Mesenchymal stem cell (in vitro differentiated cells and primary cell): ENCODE measurements at regions not wholly inside any gene's neighbourhood (a gene's known extent, or its start where the extent isn't known, plus 50 kb on each side); places are given as distances from the start of the nearest gene placed in this dataset.

Experiments
- DNase-seq: peaks from one replicate; pipeline ENCODE4 v3.0.0-alpha.2; 2013
- H2AFZ ChIP-seq: one replicate; pipeline ENCODE4 v1.6.1; 2013; ENCODE audit warnings: low read depth, mild to moderate bottlenecking, control low read depth, inconsistent platforms, low read length, moderate library complexity
- H2AK5ac ChIP-seq: 2 replicates; pipeline ENCODE4 v1.6.1; 2013; ENCODE audit warnings: low read length, moderate library complexity, mild to moderate bottlenecking, inconsistent platforms; ENCODE audit not compliant: severe bottlenecking
- H2BK120ac ChIP-seq: one replicate; pipeline ENCODE4 v1.6.1; 2013; ENCODE audit warnings: low read depth, mild to moderate bottlenecking, inconsistent platforms, low read length, moderate library complexity
- H2BK12ac ChIP-seq, 2 experiments: one replicate each; pipeline ENCODE4 v1.6.1; 2013; ENCODE audit warnings: inconsistent platforms in 2 of 2, low read length in 2 of 2, mild to moderate bottlenecking in 2 of 2, moderate library complexity in 2 of 2, control low read depth in 1 of 2
- H2BK15ac ChIP-seq: one replicate; pipeline ENCODE4 v1.6.1; 2013; ENCODE audit warnings: mild to moderate bottlenecking, low read depth, inconsistent platforms; ENCODE audit not compliant: poor library complexity, severe bottlenecking
- H2BK5ac ChIP-seq: 2 replicates; pipeline ENCODE4 v1.6.1; 2013; ENCODE audit warnings: low read depth, mild to moderate bottlenecking, low read length, control low read depth, inconsistent platforms; ENCODE audit not compliant: poor library complexity, severe bottlenecking
- H3K14ac ChIP-seq, 2 experiments: one replicate each; pipeline ENCODE4 v1.6.1; 2013; ENCODE audit warnings: inconsistent platforms in 2 of 2, low read length in 2 of 2, control low read depth in 1 of 2, mild to moderate bottlenecking in 1 of 2, moderate library complexity in 1 of 2
- H3K18ac ChIP-seq, 2 experiments: one replicate each; pipeline ENCODE4 v1.6.1; 2013; ENCODE audit warnings: inconsistent platforms in 2 of 2, low read length in 2 of 2, control low read depth in 1 of 2, low read depth in 1 of 2, mild to moderate bottlenecking in 1 of 2
- H3K23ac ChIP-seq, 2 experiments: one replicate each; pipeline ENCODE4 v1.6.1; 2013; ENCODE audit warnings: inconsistent platforms in 2 of 2, low read length in 2 of 2, mild to moderate bottlenecking in 2 of 2, moderate library complexity in 2 of 2, control low read depth in 1 of 2
- H3K27ac ChIP-seq: 2 replicates; pipeline ENCODE4 v1.5.1; 2013; ENCODE audit warnings: mild to moderate bottlenecking, moderate library complexity, low read length, control low read depth, inconsistent platforms; ENCODE audit not compliant: poor library complexity, severe bottlenecking
- H3K27me3 ChIP-seq, 2 experiments: 2 replicates each; pipeline versions ENCODE4 v1.6.1 to v1.7.0; 2013; ENCODE audit warnings: low read length in 2 of 2, mild to moderate bottlenecking in 2 of 2, moderate library complexity in 2 of 2, control low read depth in 1 of 2, inconsistent platforms in 1 of 2; ENCODE audit not compliant: control insufficient read depth in 1 of 2, insufficient read depth in 1 of 2
- H3K36me3 ChIP-seq, 2 experiments: 2 replicates each; pipeline versions ENCODE4 v1.6.1 to v1.7.0; 2013; ENCODE audit warnings: low read length in 2 of 2, control low read depth in 1 of 2, inconsistent platforms in 1 of 2, low read depth in 1 of 2, mild to moderate bottlenecking in 1 of 2; ENCODE audit not compliant: insufficient read depth in 2 of 2, control insufficient read depth in 1 of 2
- H3K4ac ChIP-seq, 2 experiments: one replicate each; pipeline ENCODE4 v1.6.1; 2013; ENCODE audit warnings: inconsistent platforms in 2 of 2, low read length in 2 of 2, mild to moderate bottlenecking in 2 of 2, moderate library complexity in 2 of 2, control low read depth in 1 of 2, low read depth in 1 of 2
- H3K4me1 ChIP-seq: 2 replicates; pipeline ENCODE4 v1.6.1; 2013; ENCODE audit warnings: low read depth, low read length, control low read depth; ENCODE audit not compliant: control insufficient read depth, insufficient read depth
- H3K4me2 ChIP-seq: 2 replicates; pipeline ENCODE4 v1.6.1; 2013; ENCODE audit warnings: low read length, mild to moderate bottlenecking, inconsistent platforms; ENCODE audit not compliant: poor library complexity, severe bottlenecking
- H3K4me3 ChIP-seq, 2 experiments: 2 replicates each; pipeline versions ENCODE4 v1.5.1 to v1.7.0; 2013; ENCODE audit warnings: low read length in 2 of 2, mild to moderate bottlenecking in 2 of 2, control low read depth in 1 of 2, low read depth in 1 of 2; ENCODE audit not compliant: insufficient read depth in 1 of 2
- H3K79me1 ChIP-seq: replicated peaks from 2 replicates; pipeline ENCODE4 v1.6.1; 2013; ENCODE audit warnings: mild to moderate bottlenecking, control low read depth, low read length, inconsistent platforms; ENCODE audit not compliant: poor library complexity, severe bottlenecking
- H3K9ac ChIP-seq: 2 replicates; pipeline ENCODE4 v1.7.0; 2013; ENCODE audit warnings: mild to moderate bottlenecking, low read length, moderate library complexity
- H3K9me3 ChIP-seq: 2 replicates; pipeline ENCODE4 v1.7.0; 2013; ENCODE audit warnings: mild to moderate bottlenecking, low read length; ENCODE audit not compliant: control insufficient read depth
- H4K8ac ChIP-seq: one replicate; pipeline ENCODE4 v1.6.1; 2013; ENCODE audit warnings: inconsistent platforms, mild to moderate bottlenecking, low read length, moderate library complexity
- H4K91ac ChIP-seq: one replicate; pipeline ENCODE4 v1.6.1; 2013; ENCODE audit warnings: mild to moderate bottlenecking, low read length, inconsistent platforms
- WGBS: methylation state at CpG from one replicate; pipeline ENCODE4 v1.1.7; 2013; ENCODE audit warnings: mixed read lengths; 5-methylcytosine and 5-hydroxymethylcytosine counted together

DNA sequence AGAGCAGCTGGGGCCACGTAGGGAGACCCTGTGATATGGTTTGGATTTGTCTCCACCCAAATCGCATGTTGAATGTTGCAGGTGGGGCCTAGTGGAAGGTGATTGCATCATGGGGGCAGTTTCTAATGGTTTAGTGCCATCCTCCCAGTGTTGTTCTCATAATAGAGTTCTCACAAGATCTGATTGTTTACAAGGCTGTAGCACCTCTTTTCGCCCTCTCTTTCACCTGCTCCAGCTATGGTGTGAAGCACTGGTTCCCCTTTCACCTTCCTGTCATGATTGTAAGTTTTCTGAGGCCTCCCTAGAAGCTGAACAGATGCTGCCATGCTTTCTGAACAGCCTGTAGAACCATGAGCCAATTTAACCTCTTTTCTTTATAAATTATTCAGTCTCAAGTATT, 198.9 kb upstream of the CBLB start:
- Histone ChIP-seq H2AFZ (no peak overlapping the region), H3K36me3 (no peaks in the 10 kb centered on the region), H4K91ac (no peak overlapping the region), H3K14ac (no peak overlapping the region), H3K27ac (no peak overlapping the region), H3K18ac (no peak overlapping the region), H2BK12ac (no peak overlapping the region), H3K23ac (no peak overlapping the region), H3K4me3 (no peak overlapping the region), H2BK5ac (no peak overlapping the region), H3K4me1 (no peaks in the 10 kb centered on the region), H3K9ac (no peak overlapping the region), H3K4me2 (no peak overlapping the region), H2BK120ac (no peak overlapping the region), H3K9me3 (peaks cover 3% of the 10 kb centered on the region), H3K4ac (no peak overlapping the region), H2BK15ac (no peak overlapping the region), H3K27me3 (no peaks in the 10 kb centered on the region), H2AK5ac (no peak overlapping the region), H4K8ac (no peak overlapping the region), H3K79me1 (no peaks in the 10 kb centered on the region)
- no peak for DNase-seq
- WGBS = 88% methylated on average over 3 of the region's 3 CpGs

DNA sequence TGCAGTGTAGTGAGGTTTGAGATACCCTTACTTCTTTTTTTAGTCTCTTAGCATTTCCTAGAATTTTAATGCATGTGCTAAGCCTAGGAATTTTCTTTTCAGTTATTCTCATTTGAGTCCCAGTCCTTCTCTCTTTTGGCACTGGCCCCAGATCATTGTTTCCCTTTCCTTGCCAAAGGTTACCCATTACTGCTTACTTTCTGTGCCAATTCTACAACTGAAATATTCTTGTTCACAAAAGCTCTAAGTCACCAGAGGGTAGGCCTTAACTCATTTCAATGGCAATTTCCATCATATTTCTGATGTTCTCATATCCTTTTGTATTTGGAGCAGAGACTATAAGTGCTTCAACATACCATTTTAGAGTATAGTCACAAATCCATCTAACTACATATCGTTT, 199.6 kb upstream of the CBLB start:
- Histone ChIP-seq H3K9ac (peak overlapping the region; percentile 49), H3K14ac (no peak overlapping the region), H2BK15ac (no peak overlapping the region), H3K79me1 (no peaks in the 10 kb centered on the region), H4K8ac (no peak overlapping the region), H2AFZ (no peak overlapping the region), H3K4me2 (no peak overlapping the region), H3K27me3 (no peaks in the 10 kb centered on the region), H3K9me3 (peaks cover 3% of the 10 kb centered on the region), H3K4ac (no peak overlapping the region), H2BK120ac (no peak overlapping the region), H2BK5ac (no peak overlapping the region), H3K18ac (no peak overlapping the region), H3K4me3 (no peak overlapping the region), H3K27ac (no peak overlapping the region), H2AK5ac (no peak overlapping the region), H2BK12ac (no peak overlapping the region), H4K91ac (no peak overlapping the region), H3K23ac (no peak overlapping the region), H3K4me1 (no peaks in the 10 kb centered on the region), H3K36me3 (no peaks in the 10 kb centered on the region)
- DNase-seq = no peak
- WGBS = no CpG with 5 or more reads among the region's 1 CpG

DNA sequence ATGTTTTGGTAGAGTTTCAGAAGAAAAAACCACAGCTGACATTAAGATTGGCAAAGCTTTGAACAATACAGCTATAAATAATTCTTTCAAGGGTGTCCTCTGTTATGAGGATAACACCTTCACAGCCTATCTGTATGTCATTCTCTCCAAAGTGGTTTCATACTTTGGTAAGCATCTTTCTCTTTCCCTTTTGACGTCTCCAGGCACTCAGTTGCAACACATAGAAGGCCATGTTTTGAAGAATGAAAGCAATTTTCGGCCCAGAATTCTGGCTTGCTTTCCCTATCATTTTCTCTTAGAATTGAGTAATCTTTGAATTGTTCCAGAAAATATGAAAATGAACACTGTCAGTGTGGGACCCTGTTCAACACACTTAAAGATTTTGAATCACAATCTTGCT, 200.0 kb upstream of the CBLB start:
- no peak for DNase-seq
- no peak overlapping the region for H2BK5ac ChIP-seq
- no peak overlapping the region for H3K18ac ChIP-seq
- no peak overlapping the region for H2AK5ac ChIP-seq
- H3K9me3 ChIP-seq = peaks cover 3% of the 10 kb centered on the region
- H3K4me2 ChIP-seq = no peak overlapping the region
- H4K8ac ChIP-seq = no peak overlapping the region
- H2BK15ac ChIP-seq = no peak overlapping the region
- no peak overlapping the region for H3K4me3 ChIP-seq
- H3K79me1 ChIP-seq = no peaks in the 10 kb centered on the region
- H3K9ac ChIP-seq = peak overlapping the region; percentile 49
- WGBS = 100% methylated on average over 1 of the region's 2 CpGs
- no peak overlapping the region for H3K4ac ChIP-seq
- no peaks in the 10 kb centered on the region for H3K4me1 ChIP-seq
- no peak overlapping the region for H3K23ac ChIP-seq
- H3K36me3 ChIP-seq = no peaks in the 10 kb centered on the region
- H3K27ac ChIP-seq = no peak overlapping the region
- no peak overlapping the region for H2BK12ac ChIP-seq
- H2AFZ ChIP-seq = no peak overlapping the region
- H4K91ac ChIP-seq = no peak overlapping the region
- H2BK120ac ChIP-seq = no peak overlapping the region
- H3K14ac ChIP-seq = no peak overlapping the region
- H3K27me3 ChIP-seq = no peaks in the 10 kb centered on the region

DNA sequence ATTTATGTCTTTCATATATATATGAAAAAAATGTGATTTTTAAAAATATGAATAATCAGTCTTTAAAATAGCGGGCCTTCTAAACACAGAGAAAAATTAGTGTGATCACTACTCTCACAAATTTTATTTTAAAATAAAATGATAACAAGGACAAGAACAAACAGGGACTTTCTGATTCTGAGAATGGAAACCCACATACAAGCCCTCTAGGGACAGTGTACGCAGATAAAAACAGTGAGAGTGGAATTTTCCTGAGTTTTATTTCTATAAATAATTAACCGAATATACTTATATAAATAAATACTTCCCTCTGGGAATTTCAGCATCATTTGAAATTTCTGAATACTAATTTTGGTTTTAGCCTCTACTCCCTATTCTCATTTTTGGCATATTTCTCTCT, 201.4 kb upstream of the CBLB start:
- H3K4me3 ChIP-seq = no peak overlapping the region
- no peak overlapping the region for H2AK5ac ChIP-seq
- no peak for DNase-seq
- no peaks in the 10 kb centered on the region for H3K9me3 ChIP-seq
- no peak overlapping the region for H4K91ac ChIP-seq
- no peak overlapping the region for H3K9ac ChIP-seq
- no peaks in the 10 kb centered on the region for H3K4me1 ChIP-seq
- WGBS = no CpG with 5 or more reads among the region's 3 CpGs
- no peak overlapping the region for H3K14ac ChIP-seq
- H3K23ac ChIP-seq = no peak overlapping the region
- H4K8ac ChIP-seq = no peak overlapping the region
- no peak overlapping the region for H3K18ac ChIP-seq
- H2BK15ac ChIP-seq = no peak overlapping the region
- H3K27ac ChIP-seq = no peak overlapping the region
- no peak overlapping the region for H2BK5ac ChIP-seq
- no peaks in the 10 kb centered on the region for H3K27me3 ChIP-seq
- H2AFZ ChIP-seq = no peak overlapping the region
- H3K36me3 ChIP-seq = no peaks in the 10 kb centered on the region
- no peak overlapping the region for H3K4ac ChIP-seq
- H2BK120ac ChIP-seq = no peak overlapping the region
- no peak overlapping the region for H3K4me2 ChIP-seq
- H2BK12ac ChIP-seq = no peak overlapping the region
- H3K79me1 ChIP-seq = no peaks in the 10 kb centered on the region
